H1 (cell line): ENCODE measurements at regions not wholly inside any gene's neighbourhood (a gene's known extent, or its start where the extent isn't known, plus 50 kb on each side); places are given as distances from the start of the nearest gene placed in this dataset.

Experiments
- CTCF ChIA-PET: fragments of 300-600 bp; sonication (Branson Sonifier 250); formaldehyde crosslinking; loops from one replicate; lab custom pipeline; 2021; ENCODE audit not compliant: partially characterized antibody; lab: Charles Lee
- POLR2A ChIA-PET: fragments of 300-600 bp; sonication (Branson Sonifier 250); formaldehyde crosslinking; loops from one replicate; lab custom pipeline; 2021; ENCODE audit warnings: inconsistent platforms; ENCODE audit not compliant: partially characterized antibody; lab: Charles Lee
- DNase-seq, 2 experiments: peaks; one replicate each; pipeline versions ENCODE4 v3.0.0 to v3.0.0-alpha.2; 2010 to 2022; ENCODE audit warnings: low spot score in 2 of 2, low read depth in 1 of 2, mixed read lengths in 1 of 2
- FAIRE-seq: peaks from 2 replicates; lab custom pipeline; 2011; peaks lifted over from hg19 to GRCh38; lab: Jason Lieb, UNC
- H2AFZ ChIP-seq: 2 replicates; pipeline ENCODE4 v1.8.1; 2012; ENCODE audit warnings: low read length, inconsistent platforms
- H2AK5ac ChIP-seq: 2 replicates; pipeline ENCODE4 v1.6.1; 2013; ENCODE audit warnings: low read depth, low read length
- H2BK120ac ChIP-seq: replicated peaks from 2 replicates; pipeline ENCODE3; 2013; ENCODE audit warnings: low read depth, low read length, inconsistent platforms
- H2BK12ac ChIP-seq: 2 replicates; pipeline ENCODE4 v1.6.1; 2013; ENCODE audit warnings: low read depth, low read length
- H2BK15ac ChIP-seq: 2 replicates; pipeline ENCODE4 v1.6.1; 2013; ENCODE audit warnings: low read length
- H2BK20ac ChIP-seq: 2 replicates; pipeline ENCODE4 v1.6.1; 2013; ENCODE audit warnings: low read length
- H2BK5ac ChIP-seq: 2 replicates; pipeline ENCODE4 v1.6.1; 2013; ENCODE audit warnings: low read depth, low read length
- H3K14ac ChIP-seq: 2 replicates; pipeline ENCODE4 v1.6.1; 2013; ENCODE audit warnings: inconsistent platforms; ENCODE audit not compliant: insufficient read length
- H3K18ac ChIP-seq: 2 replicates; pipeline ENCODE4 v1.6.1; 2013; ENCODE audit warnings: low read length; ENCODE audit errors: extremely low read depth
- H3K23ac ChIP-seq: 2 replicates; pipeline ENCODE4 v1.6.1; 2013; ENCODE audit warnings: inconsistent platforms; ENCODE audit not compliant: insufficient read length
- H3K23me2 ChIP-seq: 2 replicates; pipeline ENCODE4 v1.6.1; 2013; ENCODE audit warnings: low read depth, low read length
- H3K27ac ChIP-seq: 2 replicates; pipeline ENCODE4 v1.6.1; 2011; ENCODE audit warnings: low read depth, low read length, inconsistent platforms
- H3K27me3 ChIP-seq, 4 experiments: replicated peaks in 1 of 4; 1 replicate in 1 of 4; 2 replicates in 3 of 4; pipeline versions ENCODE4 v1.6.1 to v1.8.1; 2011 to 2013; ENCODE audit warnings: low read length in 3 of 4, mild to moderate bottlenecking in 3 of 4, inconsistent platforms in 2 of 4, mixed read lengths in 2 of 4, moderate library complexity in 1 of 4; ENCODE audit not compliant: control insufficient read depth in 3 of 4, insufficient read depth in 3 of 4; ENCODE audit errors: extremely low read depth in 1 of 4
- H3K36me3 ChIP-seq, 4 experiments: 2 replicates each; pipeline versions ENCODE4 v1.6.1 to v1.8.1; 2011 to 2013; ENCODE audit warnings: mild to moderate bottlenecking in 4 of 4, low read length in 3 of 4, moderate library complexity in 2 of 4, control low read depth in 1 of 4, inconsistent platforms in 1 of 4; ENCODE audit not compliant: insufficient read depth in 4 of 4, control insufficient read depth in 2 of 4
- H3K4ac ChIP-seq: replicated peaks from 2 replicates; pipeline ENCODE3; 2013; ENCODE audit warnings: low read length, low read depth, mixed read lengths, inconsistent platforms; ENCODE audit not compliant: insufficient read length
- H3K4me1 ChIP-seq, 4 experiments: replicated peaks in 1 of 4; 1 replicate in 1 of 4; 2 replicates in 3 of 4; pipeline versions ENCODE4 v1.6.1 to v1.8.1; 2011 to 2013; ENCODE audit warnings: low read length in 3 of 4, inconsistent platforms in 2 of 4, mixed read lengths in 1 of 4; ENCODE audit not compliant: insufficient read depth in 4 of 4, control insufficient read depth in 3 of 4
- H3K4me2 ChIP-seq, 2 experiments: 2 replicates each; pipeline versions ENCODE4 v1.6.1 to v1.8.1; 2011 to 2013; ENCODE audit warnings: low read depth in 2 of 2, low read length in 2 of 2, control low read depth in 1 of 2, inconsistent platforms in 1 of 2, mild to moderate bottlenecking in 1 of 2; ENCODE audit not compliant: insufficient read depth in 1 of 2
- H3K4me3 ChIP-seq, 4 experiments: fragments of 200-600, 300-600 bp in 1 of 4; sonication (generic), shearing (Covaris generic), sonication (Bioruptor Twin) in 1 of 4; 2 replicates each; pipeline versions ENCODE4 v1.5.1 to v1.8.1; 2011 to 2016; ENCODE audit warnings: low read length in 4 of 4, low read depth in 3 of 4, control low read depth in 2 of 4, inconsistent platforms in 2 of 4, mild to moderate bottlenecking in 2 of 4, mixed read lengths in 1 of 4, moderate library complexity in 1 of 4; ENCODE audit not compliant: insufficient read depth in 2 of 4; ENCODE audit errors: extremely low read depth in 1 of 4
- H3K56ac ChIP-seq: replicated peaks from 2 replicates; pipeline ENCODE3; 2013; ENCODE audit warnings: low read depth, mild to moderate bottlenecking, mixed read lengths, low read length, inconsistent platforms; ENCODE audit not compliant: insufficient read length
- H3K79me1 ChIP-seq: 2 replicates; pipeline ENCODE4 v1.6.1; 2013; ENCODE audit warnings: low read depth, low read length, control low read depth
- H3K79me2 ChIP-seq, 2 experiments: 2 replicates each; pipeline versions ENCODE4 v1.6.1 to v1.8.1; 2012 to 2013; ENCODE audit warnings: low read length in 2 of 2, mild to moderate bottlenecking in 2 of 2, inconsistent platforms in 1 of 2; ENCODE audit not compliant: insufficient read depth in 2 of 2, control insufficient read depth in 1 of 2
- H3K9ac ChIP-seq, 4 experiments: replicated peaks in 1 of 4; 1 replicate in 1 of 4; 2 replicates in 3 of 4; pipeline versions ENCODE4 v1.6.1 to v1.8.1; 2011 to 2013; ENCODE audit warnings: low read depth in 3 of 4, low read length in 3 of 4, control low read depth in 2 of 4, mild to moderate bottlenecking in 2 of 4, moderate library complexity in 2 of 4, inconsistent platforms in 1 of 4; ENCODE audit errors: extremely low read depth in 1 of 4
- H3K9me3 ChIP-seq, 2 experiments: 2 replicates each; pipeline versions ENCODE4 v1.6.1 to v1.8.1; 2012 to 2013; ENCODE audit warnings: mild to moderate bottlenecking in 2 of 2, moderate library complexity in 2 of 2, control low read depth in 1 of 2, inconsistent platforms in 1 of 2, low read depth in 1 of 2, low read length in 1 of 2, mixed read lengths in 1 of 2; ENCODE audit not compliant: insufficient read depth in 2 of 2
- H4K20me1 ChIP-seq, 2 experiments: replicated peaks in 1 of 2; 2 replicates each; pipeline versions ENCODE3 to v1.8.1; 2011 to 2013; ENCODE audit warnings: inconsistent platforms in 2 of 2, low read length in 2 of 2, mild to moderate bottlenecking in 1 of 2; ENCODE audit not compliant: insufficient read depth in 2 of 2, control insufficient read depth in 1 of 2
- H4K5ac ChIP-seq: 2 replicates; pipeline ENCODE4 v1.6.1; 2013; ENCODE audit warnings: low read length, low read depth, mixed read lengths, inconsistent platforms; ENCODE audit not compliant: insufficient read length
- H4K8ac ChIP-seq: 2 replicates; pipeline ENCODE4 v1.8.0; 2013; ENCODE audit warnings: mild to moderate bottlenecking, moderate library complexity, low read length, inconsistent platforms; ENCODE audit not compliant: insufficient read depth; ENCODE audit errors: extremely low read depth
- H4K91ac ChIP-seq: replicated peaks from 2 replicates; pipeline ENCODE3; 2013; ENCODE audit warnings: low read length, mixed read lengths, inconsistent platforms; ENCODE audit not compliant: insufficient read length
- CBX8 ChIP-seq: fragments of 300-800, 300-1000 bp; sonication (generic); IDR thresholded peaks from 2 replicates; pipeline ENCODE4 v1.7.1; 2016; ENCODE audit warnings: low read depth, low read length, borderline replicate concordance
- GTF2F1 ChIP-seq: IDR thresholded peaks from 2 replicates; pipeline ENCODE4 v1.6.1; 2012; ENCODE audit warnings: low read depth, low read length, improper control_type of control experiment, borderline replicate concordance
- HDAC6 ChIP-seq: IDR thresholded peaks from one replicate; pipeline ENCODE4 v1.7.1; 2012; ENCODE audit warnings: low read depth, mild to moderate bottlenecking, inconsistent platforms, low read length, moderate library complexity
- KDM5A ChIP-seq: fragments of 200-600 bp; IDR thresholded peaks from 2 replicates; pipeline ENCODE4 v1.7.1; 2012; ENCODE audit warnings: mild to moderate bottlenecking, low read length, inconsistent platforms, mixed read lengths
- RAD21 ChIP-seq, 2 experiments: IDR thresholded peaks in 1 of 2; conservative IDR thresholded peaks in 1 of 2; 2 replicates each; pipeline ENCODE4 v1.6.1; 2011; ENCODE audit warnings: low read depth in 2 of 2, low read length in 2 of 2, improper control_type of control experiment in 1 of 2, inconsistent platforms in 1 of 2, mild to moderate bottlenecking in 1 of 2, moderate library complexity in 1 of 2
- RBBP5 ChIP-seq: IDR thresholded peaks from 2 replicates; pipeline ENCODE4 v1.7.1; 2012; ENCODE audit warnings: low read depth, mild to moderate bottlenecking, inconsistent platforms, low read length, moderate library complexity, borderline replicate concordance
- SIN3A ChIP-seq, 2 experiments: IDR thresholded peaks in 1 of 2; conservative IDR thresholded peaks in 1 of 2; 2 replicates each; pipeline ENCODE4 v1.6.1; 2011 to 2012; ENCODE audit warnings: low read length in 2 of 2, improper control_type of control experiment in 1 of 2, low read depth in 1 of 2, mild to moderate bottlenecking in 1 of 2
- SP1 ChIP-seq: IDR thresholded peaks from 2 replicates; pipeline ENCODE4 v1.6.1; 2011; ENCODE audit warnings: low read depth, low read length
- SP2 ChIP-seq: IDR thresholded peaks from 2 replicates; pipeline ENCODE4 v1.6.1; 2012; ENCODE audit warnings: mild to moderate bottlenecking, low read length, inconsistent platforms
- TBP ChIP-seq: IDR thresholded peaks from 2 replicates; pipeline ENCODE4 v1.6.1; 2011; ENCODE audit warnings: low read depth, low read length, improper control_type of control experiment
- WGBS, 2 experiments: shearing (Covaris generic) in 1 of 2; methylation state at CpG; one replicate each; pipeline versions ENCODE4 v1.1.6 to v1.1.7; 2013 to 2015; ENCODE audit warnings: low lambda C conversion rate in 2 of 2, mixed read lengths in 2 of 2, inconsistent platforms in 1 of 2, low coverage in 1 of 2, missing lambda C conversion rate in 1 of 2; ENCODE audit not compliant: insufficient replicate concordance in 2 of 2, insufficient coverage in 1 of 2, insufficient read length in 1 of 2; ENCODE audit errors: extremely low coverage in 1 of 2, missing lambda C conversion rate in 1 of 2; 5-methylcytosine and 5-hydroxymethylcytosine counted together
- TF ChIP-seq, protein P1 (sequence below): IDR thresholded peaks from 2 replicates; pipeline ENCODE4 v1.6.1; 2012; ENCODE audit warnings: inconsistent platforms
- TF ChIP-seq, protein P2 (sequence below), 3 experiments: IDR thresholded peaks; 1 replicate in 2 of 3; 2 replicates in 1 of 3; pipeline versions ENCODE4 v1.5.1 to v1.6.1; 2011; ENCODE audit warnings: low read length in 3 of 3, mild to moderate bottlenecking in 3 of 3, inconsistent platforms in 2 of 3, low read depth in 1 of 3, moderate library complexity in 1 of 3; ENCODE audit not compliant: insufficient read depth in 1 of 3; ENCODE audit errors: control extremely low read depth in 1 of 3

DNA sequence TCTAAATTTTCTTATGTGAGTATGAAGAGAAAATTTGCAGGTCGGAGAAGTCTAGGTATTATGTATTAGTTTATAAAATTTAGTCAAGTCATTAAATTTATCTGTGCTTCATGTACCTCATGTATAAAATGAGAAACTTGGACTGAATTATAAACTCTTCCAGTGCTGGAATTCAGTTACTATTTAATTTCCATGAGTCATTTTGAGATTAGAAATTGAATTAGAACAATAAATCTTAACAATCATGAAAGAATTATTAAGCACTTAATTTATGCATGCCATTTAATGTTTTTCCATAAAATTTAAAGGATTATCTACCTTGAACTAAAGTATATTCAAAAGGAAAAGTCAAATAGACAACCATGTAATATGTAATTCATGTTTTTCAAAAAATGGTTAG, 195.8 kb downstream of the MAD2L1 start:
- Histone ChIP-seq H3K27me3 (no peaks in the 10 kb centered on the region), H3K9ac (no peak overlapping the region), H4K20me1 (no peaks in the 10 kb centered on the region), H2BK20ac (no peak overlapping the region), H3K79me2 (no peaks in the 10 kb centered on the region), H3K14ac (no peak overlapping the region), H3K4me2 (no peak overlapping the region), H3K4me1 (no peaks in the 10 kb centered on the region), H4K5ac (no peak overlapping the region), H3K56ac (no peak overlapping the region), H3K36me3 (no peaks in the 10 kb centered on the region), H3K23me2 (no peaks in the 10 kb centered on the region), H3K27ac (no peak overlapping the region), H2AK5ac (no peak overlapping the region), H3K18ac (no peak overlapping the region), H2AFZ (no peak overlapping the region), H4K91ac (no peak overlapping the region), H3K23ac (no peak overlapping the region), H2BK5ac (no peak overlapping the region), H2BK15ac (no peak overlapping the region), H4K8ac (no peak overlapping the region), H3K79me1 (no peaks in the 10 kb centered on the region), H2BK12ac (no peak overlapping the region), H3K4me3 (no peak overlapping the region), H2BK120ac (no peak overlapping the region), H3K4ac (no peak overlapping the region), H3K9me3 (no peaks in the 10 kb centered on the region)
- DNase-seq (no peak), FAIRE-seq (no peak)
- ChIA-PET CTCF (interaction anchor here (1.0 to 1.2 kb wide), 2 partner anchors 9 to 11 kb away, joined by 3 read pairs; no protein-coding TSS in a partner anchor), POLR2A (no interaction called here)
- TF ChIP-seq GTF2F1: no peak
- TF ChIP-seq, protein P1, sequence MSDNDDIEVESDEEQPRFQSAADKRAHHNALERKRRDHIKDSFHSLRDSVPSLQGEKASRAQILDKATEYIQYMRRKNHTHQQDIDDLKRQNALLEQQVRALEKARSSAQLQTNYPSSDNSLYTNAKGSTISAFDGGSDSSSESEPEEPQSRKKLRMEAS: no peak
- TF ChIP-seq RAD21 (IDR thresholded peaks at IDR 0.05 in 1 of 2, conservative IDR thresholded peaks at IDR 0.05 in 1 of 2; ENCODE audit: low read depth in 2 of 2, low read length in 2 of 2): no peak
- no peak for TF ChIP-seq SP1
- no peak for TF ChIP-seq SIN3A (conservative IDR thresholded peaks at IDR 0.05 in 1 of 2, IDR thresholded peaks at IDR 0.05 in 1 of 2; ENCODE audit: low read depth in 1 of 2, low read length in 2 of 2)
- no peak for TF ChIP-seq HDAC6
- TF ChIP-seq, protein P2, sequence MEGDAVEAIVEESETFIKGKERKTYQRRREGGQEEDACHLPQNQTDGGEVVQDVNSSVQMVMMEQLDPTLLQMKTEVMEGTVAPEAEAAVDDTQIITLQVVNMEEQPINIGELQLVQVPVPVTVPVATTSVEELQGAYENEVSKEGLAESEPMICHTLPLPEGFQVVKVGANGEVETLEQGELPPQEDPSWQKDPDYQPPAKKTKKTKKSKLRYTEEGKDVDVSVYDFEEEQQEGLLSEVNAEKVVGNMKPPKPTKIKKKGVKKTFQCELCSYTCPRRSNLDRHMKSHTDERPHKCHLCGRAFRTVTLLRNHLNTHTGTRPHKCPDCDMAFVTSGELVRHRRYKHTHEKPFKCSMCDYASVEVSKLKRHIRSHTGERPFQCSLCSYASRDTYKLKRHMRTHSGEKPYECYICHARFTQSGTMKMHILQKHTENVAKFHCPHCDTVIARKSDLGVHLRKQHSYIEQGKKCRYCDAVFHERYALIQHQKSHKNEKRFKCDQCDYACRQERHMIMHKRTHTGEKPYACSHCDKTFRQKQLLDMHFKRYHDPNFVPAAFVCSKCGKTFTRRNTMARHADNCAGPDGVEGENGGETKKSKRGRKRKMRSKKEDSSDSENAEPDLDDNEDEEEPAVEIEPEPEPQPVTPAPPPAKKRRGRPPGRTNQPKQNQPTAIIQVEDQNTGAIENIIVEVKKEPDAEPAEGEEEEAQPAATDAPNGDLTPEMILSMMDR (IDR thresholded peaks at IDR 0.05; ENCODE audit: control extremely low read depth in 1 of 3, insufficient read depth in 1 of 3, low read depth in 1 of 3, low read length in 3 of 3): no peak
- TF ChIP-seq TBP: no peak
- no peak for TF ChIP-seq KDM5A
- no peak for TF ChIP-seq CBX8
- TF ChIP-seq SP2: no peak
- TF ChIP-seq RBBP5: no peak
- 96% methylated on average over 1 of the region's 1 CpG; no CpG with 5 or more reads in 1 of the 2 experiments for WGBS, 2 experiments
